Muscle of leg (tissue), 3 donors: ENCODE measurements at regions not wholly inside any gene's neighbourhood (a gene's known extent, or its start where the extent isn't known, plus 50 kb on each side); places are given as distances from the start of the nearest gene placed in this dataset.
A peak's percentile ranks its signal among the peaks of the same experiment; 100 is the strongest.

Source experiments
- DNase-seq: peaks from one replicate; pipeline ENCODE4 v3.0.0; 2013
- H3K27ac ChIP-seq: one replicate; pipeline ENCODE4 v1.5.1; 2013; ENCODE audit warnings: mild to moderate bottlenecking, low read length, control low read depth
- H3K27me3 ChIP-seq: one replicate; pipeline ENCODE4 v1.6.1; 2013; ENCODE audit warnings: low read length; ENCODE audit not compliant: control insufficient read depth, insufficient read depth
- H3K36me3 ChIP-seq: one replicate; pipeline ENCODE4 v1.6.1; 2013; ENCODE audit warnings: low read length; ENCODE audit not compliant: control insufficient read depth, insufficient read depth
- H3K4me1 ChIP-seq: one replicate; pipeline ENCODE4 v1.6.1; 2013; ENCODE audit warnings: low read length; ENCODE audit not compliant: control insufficient read depth, insufficient read depth
- H3K4me3 ChIP-seq: one replicate; pipeline ENCODE4 v1.5.1; 2013; ENCODE audit warnings: low read length, control low read depth
- H3K9me3 ChIP-seq: replicated peaks from 2 replicates; pipeline ENCODE4 v1.6.1; 2013; ENCODE audit warnings: low read depth, low read length; ENCODE audit not compliant: control insufficient read depth
- WGBS: methylation state at CpG from one replicate; pipeline ENCODE4 v1.1.5; 2013; ENCODE audit warnings: missing lambda C conversion rate; ENCODE audit not compliant: insufficient coverage; 5-methylcytosine and 5-hydroxymethylcytosine counted together

DNA sequence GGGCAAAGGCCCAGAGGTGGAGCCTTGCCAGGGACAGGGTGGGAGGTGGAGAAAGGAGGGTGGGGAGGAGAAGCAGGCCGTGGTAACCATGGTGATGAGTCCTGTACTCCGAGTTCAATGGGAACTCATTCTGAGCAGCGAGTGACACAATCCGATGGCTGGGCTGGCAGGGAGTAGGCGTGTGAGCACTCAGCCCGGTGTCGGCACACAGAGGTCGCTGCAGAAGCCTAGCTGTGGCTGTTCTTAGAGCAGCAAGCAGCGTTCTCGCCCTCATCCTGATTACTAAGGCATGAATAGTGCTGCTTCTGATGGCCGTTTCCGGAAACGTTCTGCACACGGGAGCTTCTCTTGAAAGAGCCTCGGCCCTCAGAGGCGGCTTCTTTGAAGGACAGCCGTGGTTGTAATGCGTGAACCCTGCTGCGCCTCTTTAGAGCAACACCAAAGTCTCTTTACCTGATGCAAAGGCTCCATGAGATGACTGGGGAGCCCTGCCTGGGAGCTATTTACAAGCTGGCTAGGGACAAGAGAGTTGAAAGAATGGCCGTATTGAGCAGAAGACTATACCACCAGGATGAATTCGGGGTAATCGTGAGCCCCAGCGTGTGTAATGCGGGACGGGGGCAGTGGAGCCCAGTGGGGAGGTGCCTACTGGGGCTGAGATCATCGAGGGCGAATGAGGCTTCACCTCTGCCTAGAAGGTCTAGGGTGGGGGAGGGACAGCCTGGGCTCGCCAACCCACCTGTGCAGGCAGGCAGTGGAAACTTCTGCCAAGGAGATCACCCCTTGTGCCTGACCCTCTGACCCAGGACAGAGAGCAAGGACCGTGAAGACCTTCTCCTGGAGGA is 72.8 kb upstream of the PAX7 start:
- 3% methylated on average over 27 of the region's 29 CpGs for WGBS
- no peak overlapping the region for H3K27ac ChIP-seq
- no peak overlapping the region for H3K4me3 ChIP-seq
- DNase-seq, result no peak
- H3K36me3 ChIP-seq, result no peaks in the 10 kb centered on the region
- H3K4me1 ChIP-seq, result no peaks in the 10 kb centered on the region
- peaks cover 58% of the 10 kb centered on the region for H3K27me3 ChIP-seq
- no peaks in the 10 kb centered on the region for H3K9me3 ChIP-seq

DNA sequence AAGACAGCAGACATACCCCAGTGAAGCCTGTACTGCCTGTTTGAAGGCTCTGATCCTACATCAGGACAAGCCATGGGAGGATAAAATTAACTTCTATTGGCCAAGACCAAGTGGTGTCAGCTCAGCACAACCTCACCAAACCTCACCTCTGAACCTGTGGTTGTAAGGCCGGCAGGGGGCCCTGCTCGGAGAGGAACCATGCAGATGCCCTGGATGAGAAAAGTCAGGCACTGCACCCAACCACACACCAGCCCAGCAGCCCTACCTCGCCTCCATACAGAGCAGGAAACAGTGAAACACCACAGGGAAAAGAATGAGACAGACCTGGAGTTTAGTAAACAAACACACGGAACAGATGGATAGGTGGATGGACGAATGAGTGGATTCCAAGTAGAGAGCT is 70.0 kb upstream of the PAX7 start:
- peaks cover 7% of the 10 kb centered on the region for H3K4me1 ChIP-seq
- no peak overlapping the region for H3K4me3 ChIP-seq
- WGBS, result 48% methylated on average over 3 of the region's 5 CpGs
- DNase-seq, result no peak
- H3K9me3 ChIP-seq, result no peaks in the 10 kb centered on the region
- H3K36me3 ChIP-seq, result no peaks in the 10 kb centered on the region
- H3K27ac ChIP-seq, result no peak overlapping the region
- H3K27me3 ChIP-seq, result peaks cover 57% of the 10 kb centered on the region

DNA sequence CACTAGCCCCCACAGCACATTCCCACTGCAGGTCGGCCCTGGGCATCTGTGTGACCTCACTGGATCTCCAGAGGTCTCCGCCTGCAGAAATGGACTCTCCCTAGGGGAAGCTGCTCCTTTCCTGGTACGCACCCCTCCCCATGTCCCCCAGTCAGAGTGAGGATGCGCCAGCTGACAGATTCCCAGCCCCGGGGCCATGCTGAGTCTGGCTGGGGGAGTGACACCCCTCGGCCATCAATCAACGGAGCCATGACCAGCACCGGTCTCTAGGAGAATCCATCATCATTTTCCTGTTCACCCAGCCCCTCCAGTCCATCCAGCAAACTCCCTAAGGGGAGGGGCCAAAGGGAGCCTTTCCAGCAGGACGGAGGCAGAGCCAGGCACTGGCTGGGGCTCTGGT is 68.7 kb upstream of the PAX7 start:
- Histone ChIP-seq H3K27ac (no peak overlapping the region), H3K9me3 (no peaks in the 10 kb centered on the region), H3K36me3 (no peaks in the 10 kb centered on the region), H3K4me1 (peaks cover 7% of the 10 kb centered on the region), H3K27me3 (peaks cover 55% of the 10 kb centered on the region), H3K4me3 (no peak overlapping the region)
- DNase-seq, result no peak
- WGBS, result 69% methylated on average over 5 of the region's 9 CpGs

DNA sequence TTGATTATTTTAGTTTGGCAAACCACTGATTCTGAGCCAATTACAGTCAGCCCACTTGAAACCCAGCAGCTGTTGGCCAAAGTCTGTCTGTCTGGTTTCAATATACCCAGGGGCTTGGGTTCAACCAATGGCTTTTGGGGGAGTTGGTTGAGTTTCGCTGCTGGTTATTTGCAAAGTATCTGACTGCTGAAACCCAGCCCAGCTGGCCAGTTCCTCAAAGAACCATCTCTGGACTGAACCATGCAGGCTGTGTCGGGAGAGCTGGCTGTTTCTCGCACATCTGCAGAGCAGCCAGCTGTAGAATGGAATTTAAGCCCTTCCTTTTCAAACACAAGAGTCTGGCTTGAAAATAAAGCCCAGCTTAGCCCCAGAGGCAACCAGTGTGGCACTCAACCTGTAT is 66.0 kb upstream of the PAX7 start:
- DNase-seq, result peak; percentile 69
- Histone ChIP-seq H3K27me3 (peaks cover 31% of the 10 kb centered on the region), H3K36me3 (no peaks in the 10 kb centered on the region), H3K4me3 (no peak overlapping the region), H3K27ac (no peak overlapping the region), H3K4me1 (peaks cover 7% of the 10 kb centered on the region), H3K9me3 (peaks cover 3% of the 10 kb centered on the region)
- 0% methylated on average over 1 of the region's 3 CpGs for WGBS

DNA sequence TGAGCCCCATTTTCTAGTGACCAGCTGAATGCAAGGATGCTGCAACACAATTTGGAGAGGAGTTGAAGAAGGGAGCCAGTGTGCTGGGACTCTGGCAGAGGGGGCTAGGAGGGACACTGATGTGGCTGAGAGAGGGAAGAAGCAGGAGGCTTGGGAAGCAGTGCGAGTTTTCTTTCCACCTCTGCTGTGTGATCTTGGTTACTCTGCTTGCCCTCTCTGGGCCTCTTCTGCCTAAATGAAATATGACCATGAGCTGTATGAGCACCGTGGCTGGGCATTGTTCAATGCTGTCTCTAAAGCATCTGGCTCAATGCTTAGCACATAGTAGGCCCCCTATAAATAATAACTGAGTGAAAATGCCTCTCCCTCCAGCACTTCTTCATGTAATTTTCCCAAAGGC is 65.3 kb upstream of the PAX7 start:
- H3K4me3 ChIP-seq, result no peak overlapping the region
- H3K36me3 ChIP-seq, result no peaks in the 10 kb centered on the region
- H3K9me3 ChIP-seq, result peaks cover 3% of the 10 kb centered on the region
- WGBS, result 50% methylated on average over 1 of the region's 2 CpGs
- DNase-seq, result no peak
- peaks cover 28% of the 10 kb centered on the region for H3K27me3 ChIP-seq
- peaks cover 7% of the 10 kb centered on the region for H3K4me1 ChIP-seq
- H3K27ac ChIP-seq, result no peak overlapping the region

DNA sequence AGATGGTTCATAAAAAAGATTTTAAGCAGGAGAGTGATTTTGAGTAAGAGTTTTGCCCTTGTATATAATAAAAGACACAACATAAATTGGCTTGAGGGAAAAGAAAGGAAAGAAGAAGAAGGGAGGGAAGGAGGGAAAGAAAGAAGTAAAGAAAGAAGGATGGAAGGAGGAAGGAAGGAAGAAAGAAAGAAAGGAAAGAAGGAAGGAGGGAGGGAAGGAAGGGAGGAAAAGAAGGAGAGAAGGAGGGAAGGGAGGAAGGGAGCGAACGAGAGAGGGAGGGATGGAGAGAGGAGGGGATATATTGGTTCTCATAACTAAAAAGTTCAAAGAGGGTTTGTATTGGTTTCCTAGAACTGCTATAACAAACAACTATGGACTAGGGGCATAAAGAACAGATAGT is 62.2 kb upstream of the PAX7 start:
- Histone ChIP-seq H3K4me1 (peaks cover 7% of the 10 kb centered on the region), H3K4me3 (no peak overlapping the region), H3K9me3 (peaks cover 3% of the 10 kb centered on the region), H3K27ac (no peak overlapping the region), H3K27me3 (peaks cover 17% of the 10 kb centered on the region), H3K36me3 (no peaks in the 10 kb centered on the region)
- no peak for DNase-seq
- 82% methylated on average over 2 of the region's 2 CpGs for WGBS

DNA sequence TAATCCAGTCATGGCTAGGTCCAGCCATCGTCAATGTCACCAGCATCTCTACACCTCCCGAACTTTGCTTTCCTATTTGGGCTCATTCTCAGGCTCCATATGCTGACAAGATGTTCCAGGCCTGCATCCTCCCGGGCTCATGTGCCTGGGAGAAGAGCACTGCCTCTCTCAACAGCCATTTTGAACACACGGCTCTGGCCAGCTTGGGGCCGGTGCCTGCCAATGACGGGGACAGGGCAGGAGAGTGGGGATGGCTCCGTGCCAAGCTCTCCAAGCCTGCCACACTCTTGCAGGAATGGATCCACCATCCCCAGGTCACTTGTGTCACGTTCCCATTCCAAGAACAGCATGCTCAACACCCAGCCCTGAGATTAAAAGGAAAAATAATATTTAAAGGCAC is 61.4 kb upstream of the PAX7 start:
- H3K4me1 ChIP-seq, result peaks cover 7% of the 10 kb centered on the region
- no peak overlapping the region for H3K4me3 ChIP-seq
- 57% methylated on average over 6 of the region's 8 CpGs for WGBS
- no peak for DNase-seq
- H3K36me3 ChIP-seq, result no peaks in the 10 kb centered on the region
- H3K9me3 ChIP-seq, result peaks cover 3% of the 10 kb centered on the region
- no peak overlapping the region for H3K27ac ChIP-seq
- peaks cover 17% of the 10 kb centered on the region for H3K27me3 ChIP-seq

DNA sequence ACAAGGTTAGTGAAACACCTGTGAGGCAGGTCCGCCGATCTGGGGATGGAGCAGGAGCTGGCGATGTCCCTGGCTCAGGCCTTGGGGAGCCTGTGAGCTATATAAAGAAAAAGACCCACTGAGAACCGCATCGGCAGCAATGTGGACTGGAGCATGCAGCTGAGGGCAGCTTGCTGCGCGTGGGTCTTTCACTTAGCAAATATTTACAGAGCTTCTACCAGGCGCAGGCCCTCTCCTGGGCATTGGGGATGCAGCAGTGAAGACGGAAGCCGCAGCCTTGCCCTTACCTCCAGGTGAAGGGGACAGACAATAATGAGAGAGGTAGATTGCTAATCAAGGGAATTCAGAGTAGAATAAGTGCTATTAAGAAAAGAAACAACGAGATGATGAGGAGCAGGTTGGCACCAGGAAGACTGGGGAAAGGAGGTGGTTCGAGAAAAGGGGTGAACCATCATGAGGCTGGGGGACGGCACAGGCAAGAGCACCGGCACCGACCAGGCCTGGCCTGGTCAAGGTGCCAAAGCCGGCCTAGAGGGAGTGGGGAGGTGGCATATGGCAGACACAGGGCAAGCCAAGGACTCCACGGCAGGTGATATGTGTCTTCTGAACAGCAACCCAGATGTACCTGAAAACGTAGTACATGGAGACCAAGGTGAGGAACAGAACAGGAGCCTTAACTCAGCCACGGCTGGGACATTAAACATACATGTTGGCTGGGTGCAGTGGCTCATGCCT is 60.7 kb upstream of the PAX7 start:
- Histone ChIP-seq H3K27me3 (peaks cover 19% of the 10 kb centered on the region), H3K36me3 (no peaks in the 10 kb centered on the region), H3K4me1 (peaks cover 2% of the 10 kb centered on the region), H3K27ac (no peak overlapping the region), H3K4me3 (no peak overlapping the region), H3K9me3 (peaks cover 3% of the 10 kb centered on the region)
- no peak for DNase-seq
- WGBS, result 72% methylated on average over 13 of the region's 19 CpGs

DNA sequence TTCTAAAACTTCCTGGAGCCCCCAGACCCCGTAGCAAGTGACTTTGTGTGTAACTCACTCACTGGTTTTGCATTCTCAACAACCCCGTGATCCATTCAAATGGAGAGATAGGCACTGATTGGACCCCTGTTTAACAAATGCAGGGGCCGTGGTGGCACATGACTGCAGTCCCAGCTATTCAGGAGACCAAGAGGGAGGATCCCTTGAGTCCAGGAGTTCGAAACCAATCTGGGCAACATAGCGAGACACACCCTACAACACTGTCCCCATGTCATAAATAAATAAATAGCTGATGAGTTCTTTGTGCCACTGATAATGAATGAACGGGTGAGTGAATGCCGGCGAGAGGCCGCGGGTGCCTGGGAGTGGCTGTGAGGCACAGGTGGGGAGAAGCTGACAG is 59.4 kb upstream of the PAX7 start:
- H3K4me1 ChIP-seq, result no peaks in the 10 kb centered on the region
- peaks cover 22% of the 10 kb centered on the region for H3K27me3 ChIP-seq
- H3K4me3 ChIP-seq, result no peak overlapping the region
- DNase-seq, result no peak
- WGBS, result 42% methylated on average over 2 of the region's 10 CpGs
- no peaks in the 10 kb centered on the region for H3K36me3 ChIP-seq
- H3K9me3 ChIP-seq, result peaks cover 3% of the 10 kb centered on the region
- no peak overlapping the region for H3K27ac ChIP-seq

DNA sequence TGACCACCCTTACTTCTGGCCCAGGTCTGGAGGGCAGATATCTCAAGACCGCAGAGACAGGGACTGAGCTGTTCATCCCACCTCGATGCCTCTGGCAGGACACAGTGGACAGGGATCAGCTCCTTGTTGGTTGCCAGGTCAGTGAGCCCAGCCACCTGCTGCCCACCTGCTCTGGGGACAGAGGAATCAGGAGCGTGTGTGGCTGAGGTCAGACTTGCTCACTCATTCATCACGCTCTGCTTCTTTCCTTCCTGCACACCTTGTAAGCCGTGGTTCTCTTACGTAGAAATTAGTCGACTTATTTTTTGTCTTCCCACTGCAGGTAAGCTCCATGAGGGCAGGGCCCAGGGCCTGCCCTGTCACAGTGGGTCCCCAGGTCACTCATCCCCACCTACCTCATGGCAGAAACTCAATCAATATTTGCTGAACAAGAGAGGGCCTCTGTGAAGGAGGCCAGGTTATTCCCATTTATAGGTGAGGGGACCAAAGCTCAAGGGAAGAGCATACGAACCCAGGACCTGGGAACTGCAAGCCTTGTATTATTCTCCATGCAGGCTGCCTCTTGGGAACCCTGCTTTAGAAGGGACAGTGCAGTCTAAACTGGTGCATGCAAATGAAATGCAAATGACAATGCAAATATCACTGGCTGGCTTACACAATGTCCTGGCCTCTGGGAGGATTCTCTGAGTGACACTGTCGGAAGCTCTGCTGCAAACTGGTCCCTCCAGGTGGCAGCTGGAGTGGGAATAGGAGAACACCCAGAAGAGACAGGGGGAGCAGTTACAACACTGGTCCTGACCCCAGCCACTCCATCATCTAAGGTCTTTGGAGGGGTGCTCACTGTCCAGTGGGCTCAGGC is 58.4 kb upstream of the PAX7 start:
- H3K36me3 ChIP-seq, result no peaks in the 10 kb centered on the region
- peaks cover 3% of the 10 kb centered on the region for H3K9me3 ChIP-seq
- DNase-seq, result no peak
- no peak overlapping the region for H3K4me3 ChIP-seq
- WGBS, result 61% methylated on average over 9 of the region's 9 CpGs
- H3K27ac ChIP-seq, result no peak overlapping the region
- peaks cover 19% of the 10 kb centered on the region for H3K27me3 ChIP-seq
- no peaks in the 10 kb centered on the region for H3K4me1 ChIP-seq
